Naive B cell (primary cell): ENCODE measurements at regions not wholly inside any gene's neighbourhood (a gene's known extent, or its start where the extent isn't known, plus 50 kb on each side); places are given as distances from the start of the nearest gene placed in this dataset.

Experiments
- ATAC-seq, 2 donors: fragments of 150-1000 bp; cut with Tn5 transposase; 2 replicates each; pipeline ENCODE4 v1.10.0; 2021; ENCODE audit warnings: low read depth in 2 of 2, mild to moderate bottlenecking in 2 of 2, moderate library complexity in 2 of 2
- DNase-seq: peaks from one replicate; pipeline ENCODE4 v3.0.0; 2022
- H3K27ac Mint-ChIP-seq, 6 donors: one replicate each; pipeline ENCODE4 v1.8.0; 2020 to 2022; ENCODE audit warnings: mild to moderate bottlenecking in 6 of 6, mixed read lengths in 6 of 6, moderate library complexity in 5 of 6, inconsistent platforms in 2 of 6
- H3K27me3 Mint-ChIP-seq, 3 donors: one replicate each; pipeline ENCODE4 v1.8.0; 2021 to 2022; ENCODE audit warnings: mixed read lengths in 3 of 3, mild to moderate bottlenecking in 1 of 3
- H3K36me3 Mint-ChIP-seq, 2 donors: one replicate each; pipeline ENCODE4 v1.8.0; 2020 to 2022; ENCODE audit warnings: mixed read lengths in 2 of 2, inconsistent platforms in 1 of 2, mild to moderate bottlenecking in 1 of 2
- H3K4me1 Mint-ChIP-seq, 3 donors: one replicate each; pipeline ENCODE4 v1.8.0; 2020 to 2022; ENCODE audit warnings: mixed read lengths in 3 of 3, inconsistent platforms in 1 of 3, mild to moderate bottlenecking in 1 of 3, moderate library complexity in 1 of 3
- H3K4me3 Mint-ChIP-seq, 8 donors: one replicate each; pipeline ENCODE4 v1.8.0; 2020 to 2022; ENCODE audit warnings: mild to moderate bottlenecking in 8 of 8, mixed read lengths in 8 of 8, moderate library complexity in 8 of 8, inconsistent platforms in 2 of 8
- H3K9me3 Mint-ChIP-seq, 7 donors: one replicate each; pipeline ENCODE4 v1.8.0; 2020 to 2022; ENCODE audit warnings: mixed read lengths in 7 of 7, mild to moderate bottlenecking in 5 of 7, inconsistent platforms in 2 of 7, moderate library complexity in 1 of 7

DNA sequence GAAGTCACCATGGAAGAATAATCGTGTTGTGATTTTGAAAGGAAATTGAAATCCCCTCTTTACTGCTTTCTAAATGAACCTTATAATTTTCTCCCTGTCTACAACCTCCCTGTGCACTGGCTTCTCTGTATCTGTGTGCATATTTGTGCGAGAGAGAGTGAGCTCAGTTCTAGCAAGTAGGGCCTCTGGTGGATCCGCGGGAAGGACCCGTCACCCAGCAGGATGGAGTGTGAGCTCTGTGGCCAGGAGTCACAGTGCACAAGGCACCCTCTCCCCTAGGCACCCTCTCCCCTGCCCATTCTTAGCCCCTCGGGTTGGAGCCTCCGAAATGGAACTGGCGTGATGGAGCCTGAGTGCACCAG is 109.0 kb downstream of the TRIM29 start:
- no peak for ATAC-seq
- Mint-ChIP-seq H3K9me3 (peaks cover 0 to 3% (median 0%) of the 10 kb centered on the region in 7 donors), H3K4me3 (no peak overlapping the region), H3K27ac (no peak overlapping the region), H3K36me3 (no peaks in the 10 kb centered on the region), H3K27me3 (peaks cover 7 to 30% (median 29%) of the 10 kb centered on the region in 3 donors), H3K4me1 (no peaks in the 10 kb centered on the region)
- DNase-seq: no peak

DNA sequence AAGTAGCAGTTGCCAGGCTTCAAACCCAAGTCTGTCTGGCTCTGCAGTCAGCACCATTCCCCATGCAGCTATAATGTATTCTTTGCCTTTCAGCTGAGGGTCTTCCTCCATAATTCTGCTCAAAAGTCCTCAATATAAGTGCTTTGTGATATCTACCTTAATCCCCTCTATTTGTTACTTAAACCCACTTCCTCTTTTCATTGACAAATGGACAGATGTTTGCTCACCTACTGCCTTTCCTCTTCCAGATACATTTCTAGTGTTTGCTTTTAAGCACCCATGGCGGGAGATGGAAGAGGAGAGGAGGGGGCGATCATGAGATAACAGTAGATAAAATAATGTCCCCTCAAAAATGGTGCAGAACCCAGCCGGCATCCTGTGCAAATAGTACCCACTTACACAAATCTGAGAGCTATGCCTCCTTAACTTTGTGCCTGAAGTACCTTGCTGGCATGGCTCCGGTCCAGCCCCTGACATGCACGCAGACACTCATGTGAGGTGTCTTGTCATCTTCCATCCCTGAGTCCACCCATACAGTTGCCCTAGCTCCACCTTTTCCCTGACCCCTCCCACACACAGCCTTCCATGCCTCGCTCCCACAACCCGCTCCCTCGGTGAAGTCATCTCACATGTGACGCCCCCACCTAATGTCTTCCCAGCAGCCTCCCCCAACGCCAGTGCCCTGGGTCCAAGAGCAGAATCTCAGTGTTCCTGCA is 109.6 kb downstream of the TRIM29 start:
- no peak overlapping the region for H3K27ac Mint-ChIP-seq
- H3K9me3 Mint-ChIP-seq: peaks cover 0 to 3% (median 0%) of the 10 kb centered on the region in 7 donors
- DNase-seq: no peak
- ATAC-seq: no peak
- no peaks in the 10 kb centered on the region for H3K36me3 Mint-ChIP-seq
- H3K4me1 Mint-ChIP-seq: no peaks in the 10 kb centered on the region
- H3K4me3 Mint-ChIP-seq: no peak overlapping the region
- peaks cover 7 to 36% (median 33%) of the 10 kb centered on the region in 3 donors for H3K27me3 Mint-ChIP-seq

DNA sequence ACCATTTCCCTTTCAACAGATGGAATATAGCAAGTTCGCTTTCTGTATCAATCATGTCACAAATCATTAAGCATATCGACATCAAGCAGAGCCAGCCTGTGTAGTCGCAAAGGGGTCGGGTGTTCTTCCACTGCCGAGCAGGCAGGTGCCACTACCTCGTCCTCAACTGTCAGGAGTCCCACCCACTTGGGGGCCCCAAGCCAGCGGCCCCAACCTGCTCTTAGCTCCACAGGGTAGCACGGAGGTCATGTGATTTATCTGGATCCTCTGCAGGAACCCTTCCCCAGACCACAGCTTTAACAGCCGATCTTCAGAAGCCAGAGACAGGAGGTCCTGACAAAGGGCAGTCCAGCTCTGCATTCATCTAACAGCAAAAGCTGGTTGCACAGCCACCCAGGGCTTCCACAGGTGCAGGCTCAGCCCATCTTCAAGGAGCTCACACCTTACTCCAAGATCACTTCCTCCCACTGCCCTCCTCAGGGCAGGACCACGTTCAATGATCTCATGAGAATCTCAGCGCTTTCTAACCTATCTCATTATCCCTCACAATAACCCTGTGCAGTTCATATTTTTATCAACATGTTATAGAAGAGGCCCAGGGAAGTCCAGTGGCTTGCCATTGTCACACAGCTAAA is 110.2 kb downstream of the TRIM29 start:
- peaks cover 0 to 3% (median 0%) of the 10 kb centered on the region in 7 donors for H3K9me3 Mint-ChIP-seq
- H3K27me3 Mint-ChIP-seq: peaks cover 7 to 38% (median 32%) of the 10 kb centered on the region in 3 donors
- H3K27ac Mint-ChIP-seq: no peak overlapping the region
- no peaks in the 10 kb centered on the region for H3K36me3 Mint-ChIP-seq
- no peak overlapping the region for H3K4me3 Mint-ChIP-seq
- H3K4me1 Mint-ChIP-seq: no peaks in the 10 kb centered on the region
- DNase-seq (no peak), ATAC-seq (no peak)

DNA sequence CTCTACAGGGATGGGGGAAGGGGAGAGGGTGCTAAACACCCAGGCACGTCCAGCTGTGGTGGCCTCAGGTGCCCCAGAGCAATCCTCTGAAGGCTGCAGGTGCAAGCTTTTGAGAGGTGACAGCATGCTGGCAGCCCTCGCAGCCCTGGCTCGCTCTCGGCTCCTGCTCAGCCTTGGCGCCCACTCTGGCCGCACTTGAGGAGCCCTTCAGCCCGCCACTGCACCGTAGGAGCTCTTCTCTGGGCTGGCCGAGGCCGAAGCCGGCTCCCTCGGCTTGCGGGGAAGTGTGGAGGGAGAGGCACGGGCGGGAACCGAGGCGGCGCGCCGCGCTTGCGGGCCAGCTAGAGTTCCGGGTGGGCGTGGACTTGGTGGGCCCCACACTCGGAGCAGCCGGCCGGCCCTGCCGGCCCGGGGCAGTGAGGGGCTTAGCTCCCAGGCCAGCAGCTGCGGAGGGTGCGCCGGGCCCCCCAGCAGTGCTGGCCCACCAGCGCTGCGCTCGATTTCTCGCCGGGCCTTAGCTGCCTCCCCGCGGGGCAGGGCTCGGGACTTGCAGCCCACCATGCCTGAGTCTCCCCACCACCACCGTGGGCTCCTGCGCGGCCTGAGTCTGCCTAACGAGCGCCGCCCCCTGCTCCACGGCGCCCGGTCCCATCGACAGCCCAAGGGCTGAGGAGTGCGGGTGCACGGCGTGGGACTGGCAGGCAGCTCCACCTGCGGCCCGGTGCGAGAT is 112.1 kb downstream of the TRIM29 start:
- ATAC-seq (no peak), DNase-seq (no peak)
- H3K4me3 Mint-ChIP-seq: no peak overlapping the region
- H3K4me1 Mint-ChIP-seq: no peaks in the 10 kb centered on the region
- H3K27ac Mint-ChIP-seq: no peak overlapping the region
- H3K36me3 Mint-ChIP-seq: no peaks in the 10 kb centered on the region
- peaks cover 0 to 40% (median 28%) of the 10 kb centered on the region in 3 donors for H3K27me3 Mint-ChIP-seq
- peaks cover 0 to 3% (median 2%) of the 10 kb centered on the region in 7 donors for H3K9me3 Mint-ChIP-seq

DNA sequence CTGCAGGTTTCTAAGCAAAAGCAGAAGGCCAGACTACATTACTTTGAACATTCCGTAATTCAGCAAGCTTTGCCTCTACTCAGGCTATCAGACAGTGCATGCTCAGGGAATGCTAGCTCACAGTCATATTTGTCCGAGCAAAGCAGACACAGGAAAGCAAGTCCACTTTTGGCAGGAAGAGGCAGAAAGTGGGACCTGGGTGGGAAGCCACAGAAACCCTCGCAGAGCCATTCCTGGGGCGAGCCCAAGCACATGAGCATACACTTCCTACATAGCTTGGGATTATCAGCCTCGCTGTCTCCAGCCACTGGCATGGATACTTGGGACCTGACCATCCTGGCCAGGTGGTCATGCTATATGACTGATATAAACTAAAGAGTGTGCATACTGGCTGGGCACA is 113.3 kb downstream of the TRIM29 start:
- no peak for DNase-seq

DNA sequence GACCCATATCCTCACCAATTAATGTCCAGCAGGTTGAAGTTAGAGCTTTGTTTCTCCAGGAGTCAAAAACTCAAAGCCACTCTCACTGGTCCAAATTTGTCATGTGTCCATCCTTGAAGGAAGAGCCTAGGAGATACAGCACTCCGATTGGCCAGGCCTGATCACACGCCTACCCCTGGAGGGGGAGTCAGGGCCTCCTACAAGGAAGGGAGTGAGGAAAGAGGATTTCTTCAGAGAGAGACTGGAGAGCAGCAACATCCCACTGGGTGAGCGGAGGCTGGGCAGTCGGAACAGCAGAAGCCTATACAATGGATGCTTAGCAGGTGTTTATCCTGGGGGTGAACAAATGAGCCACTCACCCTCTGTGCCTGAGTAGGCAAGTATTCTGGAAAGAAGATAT is 113.9 kb downstream of the TRIM29 start:
- peaks cover 0 to 3% (median 2%) of the 10 kb centered on the region in 7 donors for H3K9me3 Mint-ChIP-seq
- ATAC-seq: no peak
- H3K4me3 Mint-ChIP-seq: no peak overlapping the region
- H3K4me1 Mint-ChIP-seq: no peaks in the 10 kb centered on the region
- no peak overlapping the region for H3K27ac Mint-ChIP-seq
- H3K36me3 Mint-ChIP-seq: no peaks in the 10 kb centered on the region
- peaks cover 0 to 31% (median 26%) of the 10 kb centered on the region in 3 donors for H3K27me3 Mint-ChIP-seq
- DNase-seq: no peak

More for the DNA sequence above, 113.3 kb downstream of the TRIM29 start:
- peaks cover 0 to 3% (median 2%) of the 10 kb centered on the region in 7 donors for H3K9me3 Mint-ChIP-seq
- peaks cover 0 to 33% (median 28%) of the 10 kb centered on the region in 3 donors for H3K27me3 Mint-ChIP-seq
- no peaks in the 10 kb centered on the region for H3K36me3 Mint-ChIP-seq
- ATAC-seq: no peak
- no peak overlapping the region for H3K4me3 Mint-ChIP-seq
- H3K4me1 Mint-ChIP-seq: no peaks in the 10 kb centered on the region
- no peak overlapping the region for H3K27ac Mint-ChIP-seq

DNA sequence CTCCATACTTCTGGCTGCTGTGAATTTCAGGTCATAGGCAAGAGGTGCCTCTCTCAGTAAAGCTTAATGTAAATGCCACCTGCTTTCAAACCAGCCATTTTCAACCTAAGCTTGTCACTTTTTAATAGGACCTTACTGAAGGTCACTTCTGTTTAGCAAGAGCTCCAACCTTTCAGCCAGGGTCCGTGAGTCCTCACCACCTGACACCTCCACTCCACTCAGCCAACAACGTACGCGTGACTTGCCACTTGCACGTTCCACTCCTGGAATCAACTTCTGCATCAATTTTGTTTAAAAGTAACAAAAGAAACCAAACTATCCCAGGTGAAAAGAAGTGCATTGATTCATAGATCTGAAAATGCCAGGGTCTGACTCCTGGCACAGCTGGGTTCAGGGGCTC is 114.4 kb downstream of the TRIM29 start:
- peaks cover 0 to 31% (median 21%) of the 10 kb centered on the region in 3 donors for H3K27me3 Mint-ChIP-seq
- no peak for DNase-seq
- peaks cover 0 to 3% (median 0%) of the 10 kb centered on the region in 7 donors for H3K9me3 Mint-ChIP-seq
- H3K27ac Mint-ChIP-seq: no peak overlapping the region
- no peaks in the 10 kb centered on the region for H3K36me3 Mint-ChIP-seq
- ATAC-seq: no peak
- no peaks in the 10 kb centered on the region for H3K4me1 Mint-ChIP-seq
- H3K4me3 Mint-ChIP-seq: no peak overlapping the region

DNA sequence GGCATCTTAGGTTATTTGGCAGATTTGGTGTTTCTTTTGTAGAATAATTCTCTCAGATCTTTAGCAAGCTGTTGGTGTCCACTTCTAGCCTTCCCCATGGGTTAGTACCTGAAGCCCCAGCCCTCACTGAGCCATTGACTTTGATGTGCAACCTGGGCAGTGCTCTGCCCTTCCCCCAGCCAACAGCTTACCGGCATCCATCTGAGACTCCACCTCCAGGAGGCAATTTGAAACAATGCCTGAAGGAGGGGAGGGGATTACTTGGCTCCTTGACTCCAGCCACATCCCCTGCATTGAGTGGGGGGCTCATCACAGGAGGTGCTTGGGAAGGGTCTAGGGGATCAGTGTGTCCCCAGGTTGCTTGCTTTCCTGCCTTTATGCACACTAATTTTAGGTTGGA is 114.8 kb downstream of the TRIM29 start:
- H3K36me3 Mint-ChIP-seq: no peaks in the 10 kb centered on the region
- peaks cover 0 to 31% (median 19%) of the 10 kb centered on the region in 3 donors for H3K27me3 Mint-ChIP-seq
- peaks cover 0 to 3% (median 0%) of the 10 kb centered on the region in 7 donors for H3K9me3 Mint-ChIP-seq
- H3K4me3 Mint-ChIP-seq: no peak overlapping the region
- H3K4me1 Mint-ChIP-seq: no peaks in the 10 kb centered on the region
- no peak overlapping the region for H3K27ac Mint-ChIP-seq
- no peak for ATAC-seq
- no peak for DNase-seq

DNA sequence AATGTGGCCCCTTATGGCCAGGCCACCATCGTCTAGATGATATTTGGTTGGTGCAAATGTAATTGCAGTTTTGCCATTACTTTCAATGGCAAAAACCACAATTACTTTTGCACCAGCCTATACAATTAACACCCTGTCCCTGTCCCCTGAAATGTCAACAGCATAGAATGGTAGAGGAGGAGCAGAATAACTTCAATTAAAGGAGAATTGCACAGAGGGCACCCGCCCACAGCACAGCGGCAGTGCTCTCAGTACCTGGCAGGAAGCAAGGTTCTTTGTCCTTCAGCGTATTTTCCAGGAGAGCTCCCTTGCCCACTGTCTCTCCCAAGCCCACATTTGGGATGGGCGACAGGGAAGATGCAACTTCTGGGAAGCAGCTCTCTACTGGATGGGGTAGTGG is 115.3 kb downstream of the TRIM29 start:
- DNase-seq (no peak), ATAC-seq (no peak)
- Mint-ChIP-seq H3K36me3 (no peaks in the 10 kb centered on the region), H3K27me3 (peaks cover 4 to 36% (median 23%) of the 10 kb centered on the region in 3 donors), H3K4me3 (no peak overlapping the region), H3K27ac (no peak overlapping the region), H3K4me1 (no peaks in the 10 kb centered on the region), H3K9me3 (peaks cover 0 to 3% (median 0%) of the 10 kb centered on the region in 7 donors)

DNA sequence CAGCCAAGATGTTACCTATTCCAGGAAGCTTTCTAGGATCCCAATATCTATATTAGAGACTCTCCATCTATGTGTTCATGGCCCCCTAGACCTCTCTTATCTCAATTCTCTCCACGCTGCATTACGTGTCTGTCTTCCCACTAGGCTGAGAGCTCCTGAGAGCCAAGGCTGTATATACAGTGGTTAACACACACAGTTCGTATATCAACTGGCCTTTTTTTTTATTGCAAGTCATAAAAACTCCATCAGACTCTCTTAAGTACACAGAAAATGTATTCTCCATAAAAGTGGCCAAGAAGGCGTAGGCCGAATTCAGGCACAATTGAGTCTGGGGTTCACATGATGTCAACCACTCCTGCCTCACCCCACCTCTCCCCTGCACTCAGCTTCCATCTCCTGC is 115.9 kb downstream of the TRIM29 start:
- Mint-ChIP-seq H3K4me3 (no peak overlapping the region), H3K9me3 (peaks cover 0 to 2% (median 0%) of the 10 kb centered on the region in 7 donors), H3K27me3 (peaks cover 9 to 42% (median 29%) of the 10 kb centered on the region in 3 donors), H3K4me1 (no peaks in the 10 kb centered on the region), H3K36me3 (no peaks in the 10 kb centered on the region), H3K27ac (no peak overlapping the region)
- no peak for ATAC-seq
- DNase-seq: no peak

DNA sequence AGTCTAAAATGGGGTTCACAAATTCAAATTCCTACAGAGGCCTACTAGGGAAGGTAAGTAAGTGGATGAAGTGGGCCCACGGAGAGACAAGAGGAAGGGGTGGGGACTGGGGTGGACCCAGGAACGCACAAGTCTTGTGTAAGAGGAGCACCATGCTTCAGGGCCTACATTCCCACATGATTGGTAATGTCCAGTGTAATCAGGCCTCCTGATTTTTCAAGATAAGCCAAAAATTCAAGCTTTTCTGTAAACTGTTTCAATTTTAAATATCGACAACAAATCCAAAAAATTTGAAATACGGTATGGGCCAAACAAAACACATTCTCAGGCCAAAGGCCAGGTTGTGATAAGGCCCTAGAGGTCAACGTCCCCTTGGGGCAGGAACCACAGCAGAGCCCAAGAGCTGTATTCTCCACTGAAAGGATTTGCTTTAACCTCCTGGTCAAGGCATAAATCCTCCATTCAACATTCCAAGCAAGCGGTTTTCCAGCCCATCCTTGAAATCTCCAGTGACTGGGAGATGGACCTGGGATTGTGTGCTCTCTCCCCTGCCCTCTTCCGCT is 116.4 kb downstream of the TRIM29 start:
- H3K27me3 Mint-ChIP-seq: peaks cover 14 to 47% (median 33%) of the 10 kb centered on the region in 3 donors
- H3K4me1 Mint-ChIP-seq: no peaks in the 10 kb centered on the region
- DNase-seq (no peak), ATAC-seq (no peak)
- no peak overlapping the region for H3K27ac Mint-ChIP-seq
- H3K36me3 Mint-ChIP-seq: no peaks in the 10 kb centered on the region
- H3K9me3 Mint-ChIP-seq: peaks cover 0 to 2% (median 0%) of the 10 kb centered on the region in 7 donors
- no peak overlapping the region for H3K4me3 Mint-ChIP-seq

DNA sequence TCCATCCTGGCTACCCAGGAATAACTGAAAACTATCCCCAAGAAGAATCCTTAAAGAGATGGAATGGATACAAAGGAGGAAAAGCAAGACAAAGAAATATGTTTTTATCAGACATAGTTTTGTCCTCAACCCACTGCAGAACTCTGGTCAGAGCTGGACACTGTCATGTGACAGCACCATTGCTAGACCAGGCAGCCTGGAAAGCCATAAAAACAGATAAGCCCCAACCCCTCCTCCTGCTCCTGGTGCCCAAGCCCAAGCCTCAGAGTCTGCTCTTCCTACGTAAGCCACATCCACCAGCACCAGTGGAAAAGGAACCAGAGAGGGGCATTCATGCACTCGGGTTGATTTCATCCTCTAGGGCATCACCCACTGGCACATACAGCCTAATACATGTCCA is 116.9 kb downstream of the TRIM29 start:
- Mint-ChIP-seq H3K27ac (no peak overlapping the region), H3K4me3 (no peak overlapping the region), H3K9me3 (peaks cover 0 to 2% (median 0%) of the 10 kb centered on the region in 7 donors), H3K36me3 (no peaks in the 10 kb centered on the region), H3K4me1 (no peaks in the 10 kb centered on the region), H3K27me3 (peaks cover 19 to 52% (median 38%) of the 10 kb centered on the region in 3 donors)
- no peak for DNase-seq
- no peak for ATAC-seq

DNA sequence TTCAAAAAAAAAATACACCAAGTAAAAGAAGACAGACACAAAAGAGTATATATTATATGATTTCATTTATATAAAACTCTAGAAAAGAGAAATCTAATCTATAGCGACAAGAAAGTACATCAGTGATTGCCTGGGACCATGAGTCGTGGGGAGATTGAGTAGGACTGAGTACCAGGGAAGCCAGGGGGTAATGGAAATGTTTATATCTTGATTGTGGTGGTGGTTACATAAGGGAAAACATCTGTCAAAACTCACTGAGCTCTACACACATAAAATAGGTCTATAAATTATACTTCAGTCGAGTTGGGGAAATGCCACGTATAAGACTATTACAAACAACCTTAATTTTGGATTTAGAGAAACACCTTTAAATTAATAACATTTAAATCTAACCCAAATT is 117.4 kb downstream of the TRIM29 start:
- ATAC-seq: no peak
- H3K27ac Mint-ChIP-seq: no peak overlapping the region
- no peak for DNase-seq
- H3K4me3 Mint-ChIP-seq: no peak overlapping the region
- peaks cover 0 to 2% (median 0%) of the 10 kb centered on the region in 7 donors for H3K9me3 Mint-ChIP-seq
- no peaks in the 10 kb centered on the region for H3K36me3 Mint-ChIP-seq
- H3K27me3 Mint-ChIP-seq: peaks cover 24 to 57% (median 43%) of the 10 kb centered on the region in 3 donors
- no peaks in the 10 kb centered on the region for H3K4me1 Mint-ChIP-seq
